DMS79 (cell line): ENCODE measurements at regions not wholly inside any gene's neighbourhood (a gene's known extent, or its start where the extent isn't known, plus 50 kb on each side); places are given as distances from the start of the nearest gene placed in this dataset.
"Not testable (repeated sequence)": the region's sequence is repeated elsewhere in the genome, so short reads cannot be mapped to it uniquely, and the experiment has no call there.

Experiments used
- DNase-seq: peaks from one replicate; lab custom pipeline; 2025; lab: John Stamatoyannopoulos, UW

DNA sequence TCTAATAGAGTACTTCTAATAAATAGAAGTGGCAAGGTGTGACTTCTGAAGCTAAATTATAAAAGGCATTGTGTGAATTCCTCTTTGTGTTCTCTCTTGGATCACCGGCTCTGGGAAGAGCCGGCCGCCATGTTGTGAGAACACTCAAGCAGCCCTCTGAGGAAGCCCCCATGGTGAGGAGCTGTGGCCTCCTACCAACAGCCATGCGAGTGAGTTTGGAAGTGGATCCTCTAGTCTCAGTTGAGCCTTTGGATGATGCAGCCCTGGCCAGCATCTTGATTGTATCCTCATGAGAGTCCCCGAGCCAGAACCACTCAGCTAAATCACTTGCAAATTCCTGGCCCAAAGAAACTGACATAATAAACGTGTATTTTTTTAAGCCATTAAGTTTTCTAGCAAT lies 94.5 kb upstream of the CARD11 start:
- DNase-seq = no peak

DNA sequence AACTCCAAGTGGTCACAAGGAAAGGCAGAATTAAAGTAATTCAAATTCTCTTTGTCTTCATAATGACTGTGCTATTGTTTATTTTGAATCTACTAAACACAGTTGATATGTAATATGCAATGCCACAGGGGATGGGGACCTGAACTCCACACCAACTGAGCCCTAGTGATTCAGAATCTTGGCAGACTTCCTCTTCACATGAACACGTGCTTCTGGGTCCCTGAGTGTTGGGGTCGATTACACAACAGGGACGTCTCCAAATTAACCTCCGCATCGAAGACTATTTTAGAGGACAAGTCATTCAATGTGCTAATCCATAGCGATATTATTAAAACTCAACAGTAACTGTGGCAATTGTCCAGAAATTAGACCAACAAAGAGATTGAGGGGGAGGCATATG lies 95.3 kb upstream of the CARD11 start:
- no peak for DNase-seq

DNA sequence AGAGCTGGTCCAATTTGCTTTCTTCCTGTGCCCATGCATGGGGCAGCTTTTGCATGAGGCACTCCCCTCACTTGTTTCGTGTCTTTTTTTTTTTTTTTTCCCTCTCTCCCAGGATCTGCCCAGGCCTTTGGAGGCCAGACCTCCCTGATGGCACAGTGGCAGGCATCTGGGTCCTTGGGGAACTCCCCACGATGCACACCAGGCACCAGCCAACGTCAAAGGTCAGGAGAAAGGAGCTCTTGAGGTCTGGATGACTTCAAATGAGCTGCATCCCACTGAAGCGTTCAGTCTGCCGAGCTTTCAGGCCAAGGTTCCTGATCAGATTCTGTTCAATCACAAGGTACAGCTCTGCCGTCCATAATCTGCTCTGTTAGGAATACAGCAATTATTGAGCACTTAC lies 97.2 kb upstream of the CARD11 start:
- no peak for DNase-seq

DNA sequence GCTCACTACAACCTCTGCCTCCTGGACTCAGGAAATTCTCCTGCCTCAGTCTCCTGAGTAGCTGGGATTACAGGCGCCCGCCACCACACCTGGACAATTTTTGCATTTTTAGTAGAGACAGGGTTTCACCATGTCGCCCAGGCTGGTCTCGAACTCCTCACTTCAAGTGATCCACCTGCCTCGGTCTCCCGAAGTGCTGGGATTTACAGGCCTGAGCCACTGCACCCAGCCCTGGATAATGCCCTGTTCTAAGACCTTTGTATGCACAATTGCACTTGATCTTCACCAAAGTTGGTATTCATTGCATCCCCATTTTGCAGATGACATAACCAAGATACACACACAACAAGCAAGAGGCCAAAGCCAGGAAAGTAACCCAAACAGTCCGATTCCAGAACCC lies 97.7 kb upstream of the CARD11 start:
- DNase-seq = no peak

DNA sequence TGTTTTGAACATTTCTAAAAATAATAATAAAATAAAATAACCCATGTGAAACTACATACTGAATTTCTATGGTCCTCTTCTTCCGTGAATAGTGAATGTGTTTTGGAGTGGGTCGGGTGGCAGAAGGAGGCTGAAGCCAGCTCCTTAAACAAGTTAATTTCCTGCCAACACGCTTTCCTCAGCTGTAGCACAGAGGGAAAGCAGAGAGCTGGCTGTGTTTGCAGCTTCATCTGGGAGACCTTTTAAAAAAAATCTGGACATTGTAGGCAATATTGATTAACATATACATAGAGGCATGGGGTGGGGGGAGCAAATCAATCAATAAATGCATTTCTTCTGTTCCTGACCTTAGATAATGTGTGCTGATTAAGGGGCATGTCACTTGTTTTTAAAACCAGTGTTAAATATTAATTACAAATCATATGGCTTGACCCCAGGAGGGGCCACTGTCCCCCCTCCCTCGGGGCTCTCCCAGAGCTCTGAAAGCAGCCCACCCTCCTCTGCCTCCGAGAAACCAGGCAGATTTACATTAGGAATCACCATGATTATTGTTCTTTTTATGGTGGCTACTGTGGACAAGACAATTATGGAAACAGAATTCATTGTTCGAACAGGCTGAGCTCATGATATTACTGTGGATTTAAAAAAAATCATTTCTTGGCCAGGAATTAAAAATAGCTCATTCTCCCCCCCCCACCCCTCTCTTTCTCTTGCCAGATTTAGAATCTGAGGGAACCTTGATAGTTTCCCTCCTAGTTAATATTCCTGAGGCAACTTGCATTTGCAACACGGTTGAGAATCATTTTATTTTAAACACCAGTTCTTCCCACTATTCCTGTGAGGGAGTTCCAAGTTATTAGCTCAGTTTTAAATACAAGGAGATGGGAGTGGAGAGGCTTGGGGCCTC lies 100.5 kb upstream of the CARD11 start:
- DNase-seq = no peak

DNA sequence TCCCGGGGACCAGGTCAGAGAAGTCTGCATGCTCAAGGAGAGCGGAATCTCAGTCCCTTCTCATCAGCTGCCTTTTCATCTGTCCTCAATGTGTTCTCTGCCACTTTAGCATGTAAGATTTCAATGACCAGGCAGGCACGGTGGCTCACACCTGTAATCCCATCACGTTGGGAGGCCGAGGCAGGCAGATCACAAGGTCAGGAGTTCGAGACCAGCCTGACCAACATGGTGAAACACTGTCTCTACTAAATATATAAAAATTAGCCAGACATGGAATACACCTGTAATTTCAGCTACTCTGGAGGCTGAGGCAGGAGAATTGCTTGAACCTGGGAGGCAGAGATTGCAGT lies 101.1 kb upstream of the CARD11 start:
- not testable (repeated sequence) for DNase-seq

DNA sequence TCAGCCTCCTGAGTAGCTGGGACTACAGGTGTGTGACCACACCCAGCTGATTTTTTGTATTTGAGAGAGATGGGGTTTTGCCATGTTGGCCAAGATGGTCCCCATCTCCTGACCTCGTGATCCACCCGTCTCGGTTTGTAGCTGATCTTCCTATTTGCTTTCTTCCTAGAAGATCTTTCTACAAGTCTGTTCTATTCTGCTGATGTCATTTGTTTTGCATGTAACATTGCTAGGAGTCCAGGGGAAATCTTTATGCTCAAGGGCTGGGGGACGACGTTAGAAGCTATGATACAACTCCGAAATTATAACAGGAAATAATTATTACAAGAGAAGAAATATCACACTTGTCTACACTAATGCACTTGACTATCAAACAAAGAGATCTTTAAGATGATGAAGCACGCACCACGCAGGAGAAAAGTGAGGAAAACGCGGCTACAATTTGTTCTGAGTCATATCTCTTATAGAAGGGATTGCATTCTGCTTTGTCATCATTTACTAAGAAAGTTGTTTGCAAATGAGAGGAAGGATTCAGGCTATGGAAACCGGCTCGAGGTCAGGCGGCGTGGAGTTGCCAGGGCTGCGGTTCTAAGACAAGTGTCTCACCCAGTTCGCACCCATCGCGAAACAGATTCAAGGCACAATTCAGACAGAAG lies 103.0 kb upstream of the CARD11 start:
- DNase-seq = no peak

DNA sequence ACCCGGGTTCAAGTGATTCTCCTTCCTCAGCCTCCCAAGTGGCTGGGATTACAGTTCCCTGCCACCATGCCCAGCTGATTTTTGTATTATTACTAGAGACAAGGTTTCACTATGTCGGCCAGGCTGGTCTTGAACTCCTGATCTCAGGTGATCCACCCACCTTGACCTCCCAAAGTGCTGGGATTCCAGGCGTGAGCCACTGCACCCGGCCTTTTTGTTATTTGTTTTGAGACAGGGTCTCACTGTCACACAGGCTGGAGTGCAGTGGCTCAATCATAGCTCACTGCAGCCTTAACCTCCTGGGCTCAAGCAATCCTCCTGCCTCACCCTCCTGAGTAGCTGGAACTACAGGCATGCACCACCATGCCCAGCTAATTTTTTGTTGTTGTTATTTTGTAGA lies 104.8 kb upstream of the CARD11 start:
- DNase-seq = not testable (repeated sequence)

DNA sequence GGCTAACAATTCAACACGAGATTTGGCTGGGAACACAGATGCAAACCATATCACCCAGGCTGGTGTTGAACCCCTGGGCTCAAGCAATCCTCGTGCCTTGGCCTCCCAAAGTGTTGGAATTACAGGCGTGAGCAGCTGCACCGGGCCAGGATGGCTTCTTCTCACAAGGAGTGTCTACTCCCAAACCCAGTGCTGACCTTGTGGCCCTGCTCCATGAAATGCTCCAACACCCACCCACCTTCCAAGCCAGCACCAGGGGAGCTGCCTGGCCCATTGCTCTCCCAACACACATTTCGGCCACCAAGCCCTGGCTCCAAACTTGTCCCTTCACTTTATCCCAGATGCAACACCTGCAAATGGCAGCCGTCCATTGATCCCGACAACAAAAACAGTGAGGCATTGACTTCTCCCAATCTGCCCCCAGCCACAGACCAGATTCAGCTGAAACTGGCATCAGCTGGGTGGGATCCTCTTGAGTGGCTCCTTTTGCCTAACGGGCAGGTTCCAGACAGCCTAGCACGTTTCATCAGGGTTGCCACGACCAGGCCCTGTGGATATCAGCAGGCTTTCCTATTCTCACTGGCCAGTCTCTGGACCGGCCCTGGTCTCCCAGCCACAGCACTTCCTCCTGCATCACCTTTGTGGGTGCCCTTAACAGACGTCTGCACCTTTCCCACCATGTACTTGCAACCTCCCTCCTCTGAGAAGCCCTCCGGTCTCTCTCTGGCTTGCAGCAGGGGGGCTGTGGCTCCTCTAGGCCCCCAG lies 105.7 kb upstream of the CARD11 start:
- DNase-seq = no peak

DNA sequence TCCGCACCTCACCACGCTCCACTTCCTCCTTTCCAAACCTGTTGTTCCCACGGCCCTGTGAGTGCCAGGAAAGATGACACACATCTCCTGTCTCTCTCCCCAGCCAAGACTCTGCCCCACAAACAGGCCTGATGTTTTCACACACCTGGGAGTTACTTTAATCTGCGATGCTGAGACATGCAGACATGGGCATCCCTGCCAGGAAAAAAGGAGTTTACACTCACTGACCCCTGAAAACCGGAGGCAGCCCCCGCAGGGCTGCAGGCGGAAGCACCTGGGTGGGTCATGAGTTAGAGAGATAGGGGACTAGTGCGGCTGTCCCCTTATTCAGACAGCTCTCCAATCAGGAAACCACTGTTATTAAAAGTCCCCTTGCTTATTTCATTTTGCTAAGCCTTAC lies 106.4 kb upstream of the CARD11 start:
- DNase-seq = no peak

DNA sequence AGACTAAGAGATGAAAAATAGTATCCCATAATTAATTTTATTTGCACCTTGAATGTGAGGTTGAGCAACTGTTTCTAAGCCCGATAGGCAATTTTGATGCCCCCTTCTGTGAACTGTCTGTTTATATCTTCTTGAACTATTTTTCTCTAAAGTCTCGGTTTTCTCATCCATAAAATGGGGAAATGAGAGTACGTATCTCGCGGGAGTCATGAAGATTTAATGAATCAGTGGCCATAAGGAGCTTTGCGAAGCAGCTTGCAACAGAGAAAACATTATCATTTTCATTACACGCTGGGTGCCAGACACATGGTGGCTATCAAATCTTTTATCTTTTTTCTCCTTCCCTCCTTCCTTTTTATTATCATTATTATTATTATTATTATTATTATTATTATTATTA lies 108.1 kb upstream of the CARD11 start:
- no peak for DNase-seq

DNA sequence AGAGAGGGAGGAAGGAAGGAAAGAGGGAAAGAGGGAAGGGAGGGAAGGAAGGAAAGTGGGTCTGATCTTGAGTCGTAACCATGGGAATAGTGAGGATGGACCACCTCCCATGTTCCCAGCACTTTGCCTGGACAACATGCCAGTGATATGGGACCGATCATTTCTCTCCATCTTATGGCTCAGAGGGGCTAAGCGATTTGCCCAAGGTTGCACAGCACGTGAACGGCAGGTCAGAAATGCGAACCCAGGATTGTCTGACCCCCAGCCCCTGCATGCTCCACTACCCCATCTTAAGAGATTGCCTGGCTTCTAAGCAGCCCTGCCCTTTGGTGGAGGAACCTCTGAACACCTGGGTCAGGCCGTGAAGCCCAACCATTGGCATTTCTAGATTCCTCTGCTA lies 109.0 kb upstream of the CARD11 start:
- DNase-seq = no peak

DNA sequence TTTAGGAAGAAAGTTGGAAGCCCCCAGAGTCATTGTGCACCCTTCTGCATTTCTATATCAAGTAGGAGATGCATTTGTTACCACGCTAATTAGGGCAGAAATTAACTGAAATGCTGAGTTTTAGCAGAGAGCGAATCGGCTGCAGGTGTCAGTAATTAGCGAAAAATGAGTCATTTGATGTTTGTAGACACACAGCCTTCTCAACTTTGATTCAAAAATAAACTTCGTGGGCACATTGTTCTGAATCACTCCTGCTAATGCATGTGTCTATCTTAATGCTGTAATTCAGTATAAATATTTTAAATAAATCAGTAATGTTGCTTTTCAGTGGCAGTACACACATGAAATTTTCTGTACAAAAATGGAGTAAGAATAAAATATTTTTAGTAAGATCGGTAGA lies 109.5 kb upstream of the CARD11 start:
- no peak for DNase-seq

DNA sequence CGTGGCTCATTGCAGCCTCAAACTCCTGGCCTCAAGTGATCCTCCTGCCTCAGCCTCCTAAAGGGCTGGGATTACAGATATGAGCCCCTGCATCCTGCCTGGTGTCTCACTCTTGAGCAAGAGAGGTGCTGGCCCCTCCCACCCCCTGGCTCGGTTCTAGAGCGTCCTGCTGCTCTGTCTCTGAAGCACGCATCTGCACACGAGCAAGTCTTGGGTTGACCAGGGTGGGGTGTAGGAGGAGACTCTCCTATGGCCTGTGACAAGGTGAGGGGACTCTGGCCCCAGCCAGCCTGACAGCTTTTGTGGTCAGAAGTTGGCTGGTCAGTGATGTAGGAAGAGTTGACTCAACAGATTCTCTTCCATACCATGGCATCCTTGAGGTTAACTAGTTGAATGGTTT lies 110.7 kb upstream of the CARD11 start:
- DNase-seq = no peak

DNA sequence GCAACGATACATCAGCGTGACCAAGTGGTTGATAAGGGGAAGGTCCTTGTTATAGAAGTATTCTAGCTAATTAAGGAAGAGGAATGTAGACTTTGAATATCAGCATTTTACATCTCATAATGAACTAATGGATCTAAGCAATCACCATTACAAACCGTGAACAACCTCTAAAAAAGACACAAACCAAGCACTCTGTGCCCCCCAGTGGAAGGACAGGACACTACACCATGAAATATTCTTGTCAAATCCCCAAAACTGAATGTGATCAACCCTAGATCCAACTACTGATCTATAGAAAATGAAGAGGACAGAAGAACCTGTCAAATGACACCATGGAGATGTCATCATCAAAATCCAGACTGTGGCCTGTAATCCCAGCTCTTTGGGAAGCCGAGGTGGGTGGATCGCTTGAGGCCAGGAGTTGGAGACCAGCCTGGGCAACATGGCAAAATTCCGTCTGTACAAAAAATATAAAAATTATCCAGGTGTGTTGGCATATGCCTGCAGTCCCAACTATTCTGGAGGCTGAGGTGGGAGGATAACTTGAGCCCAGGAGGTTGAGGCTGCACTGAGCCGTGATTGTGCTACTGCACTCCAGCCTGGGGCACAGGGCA lies 111.3 kb upstream of the CARD11 start:
- peak; percentile 15 for DNase-seq

DNA sequence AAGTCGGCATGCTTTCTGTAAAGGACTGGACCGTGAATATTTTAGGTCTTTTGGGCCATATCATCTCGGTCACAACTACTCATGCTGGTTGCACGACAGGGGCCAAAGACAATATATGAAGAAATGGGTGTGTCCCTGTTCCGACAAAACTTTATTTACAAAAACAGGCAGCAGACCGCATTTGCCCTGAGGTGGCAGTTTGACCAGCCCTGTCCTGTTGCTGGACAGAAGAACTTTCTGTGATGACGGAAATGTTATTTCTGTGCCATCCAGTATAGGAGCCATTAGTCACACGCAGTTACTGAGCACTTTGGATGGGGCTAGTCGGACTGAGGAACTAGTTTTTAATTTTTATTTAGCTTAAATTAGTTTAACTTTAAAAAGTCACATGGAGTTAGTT lies 112.8 kb upstream of the CARD11 start:
- DNase-seq = no peak

DNA sequence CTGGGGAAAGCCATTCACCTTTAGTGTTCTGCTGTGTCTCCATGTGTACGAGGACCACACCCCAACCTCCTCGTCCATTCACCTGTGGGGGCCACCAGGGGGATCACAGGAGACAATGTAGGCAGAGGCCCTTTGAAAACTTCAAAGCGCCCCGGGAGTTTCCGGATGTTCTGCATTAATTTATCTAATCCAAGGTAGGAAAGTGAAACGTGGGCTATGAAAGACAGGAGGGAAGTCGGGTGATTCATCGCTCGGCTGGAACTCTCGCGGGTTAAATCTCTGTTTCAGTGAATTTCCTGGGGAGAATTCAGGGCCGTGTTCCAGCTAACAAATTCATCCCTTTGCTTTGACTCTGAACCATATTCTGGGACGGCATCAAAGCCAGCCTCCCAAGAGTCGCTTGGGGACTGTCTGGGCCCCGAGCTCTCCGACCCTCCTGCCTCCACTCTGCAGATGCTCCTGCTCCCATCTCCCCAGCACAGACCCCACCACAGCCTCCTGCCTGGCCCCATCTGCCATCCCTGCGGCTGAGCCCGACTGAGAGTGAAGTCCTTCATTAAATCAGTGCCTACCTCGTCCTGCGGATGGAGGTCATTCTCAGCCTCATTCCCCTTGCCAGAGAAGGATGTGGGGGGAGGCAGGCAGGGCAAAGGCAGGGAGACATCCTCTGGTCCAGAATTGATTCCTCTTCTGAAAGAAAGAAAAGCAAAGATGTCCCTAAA lies 114.1 kb upstream of the CARD11 start:
- no peak for DNase-seq

DNA sequence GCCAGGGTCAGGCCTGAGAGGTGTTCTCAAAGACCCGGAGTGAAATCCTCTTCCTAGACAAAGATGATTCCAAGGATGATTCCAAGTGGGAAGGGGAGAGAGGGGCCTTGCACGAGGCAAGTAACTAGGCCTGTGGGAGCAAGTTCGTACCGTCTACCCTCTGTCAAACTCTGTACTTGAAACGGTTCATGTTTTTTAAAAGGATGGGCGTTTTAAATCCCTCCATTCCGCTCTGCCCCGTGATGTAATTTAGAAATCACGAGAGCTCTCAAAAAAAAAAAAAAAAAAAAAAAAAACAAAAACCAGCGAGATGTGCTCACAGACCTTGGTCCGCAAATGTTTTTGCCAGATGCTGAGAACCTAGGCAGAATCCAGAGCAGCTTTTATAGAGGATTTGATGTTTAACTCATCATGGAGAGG lies 114.7 kb upstream of the CARD11 start:
- DNase-seq = no peak

DNA sequence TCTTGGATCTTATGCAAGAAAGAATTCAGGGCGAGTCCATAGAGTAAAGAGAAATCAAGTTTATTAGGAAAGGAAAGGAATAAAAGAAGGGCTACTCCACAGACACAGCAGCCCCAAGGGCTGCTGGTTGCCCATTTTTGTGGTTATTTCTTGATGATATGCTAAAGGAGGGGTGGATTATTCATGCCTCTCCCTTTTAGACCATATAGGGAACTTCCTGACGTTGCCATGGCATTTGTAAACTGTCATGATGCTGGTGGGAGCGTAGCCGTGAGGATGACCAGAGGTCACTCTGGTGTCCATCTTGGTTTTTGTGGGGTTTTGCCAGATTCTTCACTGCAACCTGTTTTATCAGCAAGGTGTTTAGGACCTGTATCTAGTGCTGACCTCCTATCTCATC lies 115.4 kb upstream of the CARD11 start:
- DNase-seq = no peak

DNA sequence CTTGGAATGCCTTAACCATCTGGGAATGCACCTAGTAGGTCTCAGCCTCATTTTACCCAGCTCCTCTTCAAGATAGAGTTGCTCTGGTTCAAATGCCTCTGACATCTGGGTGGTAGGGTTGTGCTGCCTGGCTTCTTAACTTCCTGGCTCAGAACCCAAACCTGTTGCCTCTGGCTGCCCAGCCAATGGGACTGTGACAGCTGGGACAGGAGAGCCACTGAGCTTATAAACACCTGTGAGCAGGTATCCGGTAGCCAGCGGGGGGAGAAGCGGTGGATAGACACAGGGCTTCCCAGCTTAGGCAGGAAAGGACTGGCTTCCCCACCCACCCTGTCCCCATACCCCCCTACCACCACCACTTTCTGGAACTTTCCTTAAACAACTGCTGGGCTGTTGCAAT lies 115.8 kb upstream of the CARD11 start:
- DNase-seq = no peak

DNA sequence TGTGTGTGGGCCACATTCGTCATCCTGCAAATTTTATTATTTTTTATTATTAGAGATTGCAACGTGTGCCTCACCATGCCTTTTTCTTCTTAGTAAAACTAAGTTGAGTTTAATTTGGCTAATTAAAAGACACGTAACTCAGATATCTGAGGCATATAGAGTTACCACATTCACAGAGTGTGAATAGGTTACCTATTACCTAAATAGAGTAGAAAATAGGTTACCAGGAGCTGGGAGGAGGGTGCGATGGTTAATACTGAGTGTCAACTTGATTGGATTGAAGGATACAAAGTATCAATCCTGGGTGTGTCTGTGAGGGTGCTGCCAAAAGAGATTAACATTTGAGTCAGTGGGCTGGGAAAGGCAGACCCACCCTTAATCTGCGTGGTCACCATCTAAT lies 116.3 kb upstream of the CARD11 start:
- DNase-seq = not testable (repeated sequence)

DNA sequence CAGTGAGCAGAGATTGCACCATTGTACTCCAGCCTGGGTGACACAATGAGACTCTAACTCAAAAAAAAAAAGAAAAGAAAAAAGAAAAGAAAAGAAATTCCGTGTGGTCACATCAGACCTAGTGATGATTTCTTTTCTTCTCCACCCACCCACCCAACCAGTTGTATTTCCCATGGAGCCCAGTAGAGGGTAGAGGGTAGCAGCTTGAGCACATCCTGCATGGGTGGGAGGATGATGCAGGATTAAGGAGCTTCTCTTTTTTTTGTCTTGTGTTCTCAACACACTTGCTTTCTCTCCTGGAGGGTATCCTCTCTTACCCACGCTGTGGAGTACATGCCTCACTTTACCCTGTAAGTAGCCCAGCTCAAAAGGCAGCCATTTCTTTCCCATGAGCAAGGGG lies 118.6 kb upstream of the CARD11 start:
- no peak for DNase-seq
